Endothelial cell of hepatic sinusoid (primary cell): ENCODE measurements at regions not wholly inside any gene's neighbourhood (a gene's known extent, or its start where the extent isn't known, plus 50 kb on each side); places are given as distances from the start of the nearest gene placed in this dataset.

Experiments
- in situ Hi-C: cut with HindIII; loops from 2 replicates; pipeline ENCODE4 v1.10.0; 2017; ENCODE audit warnings: low sequenced_read_pairs

DNA sequence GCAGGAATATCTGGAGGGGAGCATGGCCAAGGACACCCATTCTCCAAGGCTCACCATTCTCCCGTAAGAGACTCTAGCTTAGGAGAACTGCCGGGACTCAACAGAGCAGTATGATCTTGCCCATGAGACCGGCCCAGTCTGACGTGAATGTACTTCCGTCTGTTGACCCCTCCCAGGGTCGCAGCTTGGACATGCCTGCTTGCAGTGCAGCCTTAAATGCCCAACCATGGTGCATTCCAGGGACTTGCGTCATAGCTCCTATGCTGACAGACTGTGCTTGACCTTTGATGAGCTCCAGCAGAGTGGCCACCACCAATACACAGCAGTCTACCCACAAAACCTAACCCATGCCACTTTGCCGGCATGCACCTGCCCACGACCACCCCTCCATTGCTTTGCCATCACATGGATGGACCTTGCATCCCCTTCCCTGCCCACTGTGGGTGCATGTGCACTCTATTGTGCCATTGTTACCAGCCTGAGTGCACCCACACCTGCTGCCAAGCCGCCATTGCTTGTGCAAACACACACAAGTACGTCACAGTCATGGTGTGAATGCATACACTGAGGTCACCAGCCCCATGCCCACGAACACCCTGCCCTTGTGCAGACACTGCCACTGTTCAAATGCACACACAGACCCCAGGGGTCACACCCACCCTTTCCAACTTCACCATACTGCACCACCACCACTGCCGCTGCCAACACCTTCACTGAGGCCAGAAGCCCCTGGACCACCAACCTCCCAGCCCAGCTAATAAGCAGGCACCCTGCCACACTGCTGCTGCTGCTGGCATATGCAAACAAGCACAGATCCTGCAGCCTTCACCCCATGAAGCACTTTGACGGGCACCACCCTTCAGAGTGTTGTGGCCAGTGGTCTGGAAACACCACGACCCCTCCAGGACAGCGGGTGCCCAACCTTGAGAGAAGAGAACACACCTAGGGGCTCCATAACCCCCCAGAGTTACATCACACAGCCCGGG is 1141.3 kb downstream of the BRINP3 start:
- in situ Hi-C loops, result no loop called here

DNA sequence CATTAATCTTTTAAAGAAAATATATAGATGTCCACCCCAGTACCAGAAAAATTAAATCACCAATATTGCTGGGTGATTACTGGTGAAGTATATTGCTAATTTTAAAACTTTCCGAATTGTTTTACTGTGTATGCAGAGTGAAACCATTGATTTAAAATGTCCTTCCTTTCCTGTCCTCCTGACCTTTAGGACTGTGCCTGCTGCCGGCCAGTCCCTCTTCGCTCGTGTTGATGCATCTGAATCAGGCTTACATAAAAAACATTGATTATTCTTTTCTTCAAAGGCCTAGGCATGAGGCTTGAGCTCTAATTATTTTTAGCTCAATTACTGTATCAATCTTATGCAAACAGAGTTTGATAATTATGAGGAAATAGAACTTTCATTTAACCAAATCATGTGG is 1128.1 kb downstream of the BRINP3 start:
- in situ Hi-C loops, result no loop called here

DNA sequence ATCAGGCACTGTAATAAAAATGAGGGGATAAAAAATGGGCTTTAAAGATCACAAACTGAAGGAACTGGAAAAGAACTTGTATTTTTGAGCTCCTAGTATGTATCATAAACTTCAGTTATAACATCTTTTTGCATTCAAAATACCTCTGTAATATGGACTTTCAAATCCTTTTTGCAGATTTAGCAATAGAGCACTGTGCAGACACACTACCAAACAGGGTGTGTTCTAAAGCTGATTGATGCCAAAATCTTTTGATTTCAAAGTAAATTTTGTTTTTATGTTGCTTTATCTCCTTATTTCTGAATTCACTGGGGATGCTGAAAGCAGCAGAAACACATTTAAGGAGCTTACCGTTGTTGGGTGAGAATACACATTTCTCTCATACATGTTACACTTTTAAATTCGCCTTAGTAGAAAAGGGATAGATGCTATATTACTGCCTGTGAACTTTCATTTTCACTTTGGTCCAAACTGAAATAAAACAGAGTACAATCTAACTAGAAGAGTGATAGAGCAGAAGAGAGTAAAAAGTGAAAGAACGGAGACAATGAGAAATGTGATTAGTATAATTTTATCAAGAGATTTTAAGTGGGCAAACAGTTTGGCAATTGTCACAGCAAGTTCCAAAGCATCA is 1126.6 kb downstream of the BRINP3 start:
- in situ Hi-C loops, result no loop called here

DNA sequence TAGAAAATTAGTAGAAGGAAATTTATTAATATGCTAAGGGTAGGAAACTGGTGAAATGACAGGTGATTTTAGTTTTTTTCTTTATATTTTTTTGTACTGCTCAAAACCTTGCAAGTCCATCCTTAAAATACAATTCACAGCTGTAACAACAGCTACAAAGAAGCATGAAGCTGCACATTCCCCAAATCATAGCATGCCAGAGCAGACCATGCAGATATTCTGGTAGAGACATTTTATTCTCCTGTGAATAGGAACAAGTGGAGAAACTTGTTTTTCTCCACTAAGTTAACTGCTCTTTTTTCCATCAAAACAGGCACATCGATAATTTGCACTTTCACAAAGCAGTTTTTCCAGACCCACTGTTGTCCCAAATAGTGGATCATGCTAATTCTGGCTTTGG is 1125.7 kb downstream of the BRINP3 start:
- in situ Hi-C loops, result no loop called here

DNA sequence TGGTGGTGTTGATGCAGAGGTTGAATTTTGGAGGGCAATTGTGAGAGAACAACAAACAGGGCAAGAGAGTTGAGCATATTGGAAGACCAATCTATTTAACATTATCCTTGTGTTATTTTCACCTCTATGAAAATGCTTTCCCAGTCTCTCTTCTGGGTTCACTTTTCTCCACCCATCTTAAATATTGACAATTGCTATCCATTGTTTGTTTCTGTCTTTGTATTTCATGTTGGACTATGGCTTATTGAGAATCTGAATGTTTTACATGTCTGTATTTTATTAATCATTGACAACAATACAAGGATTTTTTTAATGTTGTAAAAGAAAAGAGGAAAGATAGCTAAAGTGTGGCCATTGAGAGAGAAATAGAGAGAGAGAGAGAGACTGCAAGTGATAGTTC is 1121.5 kb downstream of the BRINP3 start:
- in situ Hi-C loops, result no loop called here

DNA sequence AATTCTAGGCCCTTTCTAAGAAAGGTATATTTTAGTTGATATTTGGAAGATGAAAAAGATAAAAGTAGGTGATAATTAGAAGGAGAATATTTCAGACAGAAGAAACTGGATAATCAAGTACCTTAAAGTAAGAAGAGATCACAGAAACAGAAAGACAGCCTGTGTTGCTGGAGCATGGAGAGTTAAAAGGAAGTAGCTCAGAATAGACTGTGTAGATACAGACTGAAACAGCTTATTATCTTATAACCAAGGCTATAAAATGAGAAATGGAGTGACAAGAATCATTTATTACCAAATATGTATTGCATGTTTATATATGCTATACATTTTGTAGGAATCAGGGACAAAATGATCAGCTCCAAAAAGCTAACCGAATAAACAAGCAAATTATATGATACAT is 1120.3 kb downstream of the BRINP3 start:
- in situ Hi-C loops, result no loop called here

DNA sequence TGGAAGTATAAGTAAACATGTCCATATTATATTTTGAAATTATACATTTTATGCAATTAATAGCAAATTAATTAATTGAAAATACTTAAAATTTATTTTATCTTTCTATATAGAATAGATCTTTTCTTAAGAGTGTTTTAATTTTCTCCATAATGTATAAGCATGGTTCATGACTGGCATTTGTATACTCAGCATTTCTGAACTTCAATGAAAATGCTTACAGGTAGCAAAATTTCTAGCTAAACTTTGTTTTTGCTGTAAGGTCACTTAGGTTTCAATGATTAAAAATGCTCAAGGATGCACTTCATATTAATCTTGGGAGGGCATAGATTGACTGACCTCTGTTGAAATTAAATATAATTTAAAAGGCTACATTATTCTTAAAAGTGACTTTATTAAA is 1108.1 kb downstream of the BRINP3 start:
- in situ Hi-C loops, result no loop called here

DNA sequence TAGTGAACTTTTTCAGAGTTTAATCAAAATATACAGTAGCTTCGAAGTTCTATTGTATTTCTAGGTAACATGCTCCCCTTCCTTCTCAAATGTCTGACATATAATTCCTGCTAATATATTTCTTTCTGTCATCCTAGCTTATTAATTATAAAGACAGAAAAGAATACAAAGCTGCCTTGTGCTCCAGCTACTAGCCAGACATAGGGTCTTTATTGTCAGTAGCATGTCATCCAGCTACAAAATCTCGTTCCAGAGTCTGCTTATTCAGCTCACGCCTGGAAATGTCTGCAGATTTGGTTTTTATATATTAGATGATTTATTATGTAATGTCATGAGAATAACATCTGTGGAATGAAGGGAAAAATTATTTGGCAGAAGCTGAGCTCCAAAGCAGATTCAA is 1102.8 kb downstream of the BRINP3 start:
- in situ Hi-C loops, result no loop called here

DNA sequence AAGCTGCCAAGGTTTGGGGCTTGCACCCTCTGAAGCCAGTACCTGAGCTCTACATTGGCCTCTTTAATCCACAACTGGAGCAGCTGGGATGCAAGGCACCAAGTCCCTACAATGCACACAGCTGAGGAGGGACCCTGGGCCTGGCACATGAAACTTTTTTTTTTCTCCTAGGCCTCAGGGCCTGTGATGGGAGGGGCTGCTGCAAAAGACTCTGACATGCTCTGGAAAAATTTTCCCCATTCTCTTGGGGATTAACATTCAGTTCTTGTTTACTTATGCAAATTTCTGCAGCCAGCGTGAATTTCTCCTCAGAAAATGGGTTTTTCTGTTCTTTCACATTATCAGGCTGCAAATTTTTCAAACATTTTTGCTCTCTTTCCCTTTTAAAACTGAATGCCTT is 1072.2 kb downstream of the BRINP3 start:
- in situ Hi-C loops, result no loop called here

DNA sequence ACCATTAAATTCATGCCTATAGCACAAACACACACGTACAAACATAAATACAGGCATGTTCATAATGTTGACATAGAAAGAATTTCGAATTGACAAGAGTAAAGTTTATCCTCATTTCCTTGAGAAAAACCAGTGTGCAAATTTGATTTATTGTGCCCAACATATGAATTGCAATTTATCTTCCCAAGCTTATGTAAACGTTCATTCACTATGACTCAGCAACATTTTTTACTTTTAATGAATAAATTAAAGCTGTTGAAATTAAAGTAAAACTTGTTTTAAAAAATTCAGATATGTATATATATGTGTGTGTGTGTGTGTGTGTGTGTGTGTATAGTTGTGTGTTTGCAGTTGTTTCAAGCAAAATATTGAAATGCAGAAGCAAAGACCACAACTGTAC is 1067.9 kb downstream of the BRINP3 start:
- in situ Hi-C loops, result no loop called here

DNA sequence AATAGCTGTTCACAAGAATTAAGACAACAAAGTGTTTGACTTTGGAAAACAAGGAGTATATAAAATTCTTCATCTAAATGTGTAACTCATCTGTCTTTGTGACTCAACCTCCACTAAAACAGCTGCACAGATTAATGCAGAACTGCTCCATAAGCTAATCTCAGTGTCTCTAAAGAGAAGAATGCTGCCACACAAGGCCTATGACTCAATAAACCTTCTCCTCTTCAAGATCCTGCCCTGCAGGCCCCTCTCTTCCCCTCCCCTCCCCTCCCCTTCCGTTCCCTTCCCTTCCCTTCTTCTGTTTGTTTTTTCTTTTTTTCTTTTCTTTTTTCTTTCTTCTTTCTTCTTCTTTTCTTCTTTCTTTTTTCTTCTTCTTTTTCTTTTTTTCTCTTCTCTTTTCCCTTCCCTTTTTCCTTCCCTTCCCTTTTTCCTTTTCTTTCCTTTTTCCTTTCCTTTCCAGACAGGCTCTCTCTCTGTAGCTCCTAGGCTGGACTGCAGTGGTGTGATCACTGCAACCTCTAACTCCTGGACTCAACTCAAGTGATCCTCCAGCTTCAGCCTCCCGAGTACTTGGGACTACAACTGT is 1052.8 kb downstream of the BRINP3 start:
- in situ Hi-C loops, result no loop called here

DNA sequence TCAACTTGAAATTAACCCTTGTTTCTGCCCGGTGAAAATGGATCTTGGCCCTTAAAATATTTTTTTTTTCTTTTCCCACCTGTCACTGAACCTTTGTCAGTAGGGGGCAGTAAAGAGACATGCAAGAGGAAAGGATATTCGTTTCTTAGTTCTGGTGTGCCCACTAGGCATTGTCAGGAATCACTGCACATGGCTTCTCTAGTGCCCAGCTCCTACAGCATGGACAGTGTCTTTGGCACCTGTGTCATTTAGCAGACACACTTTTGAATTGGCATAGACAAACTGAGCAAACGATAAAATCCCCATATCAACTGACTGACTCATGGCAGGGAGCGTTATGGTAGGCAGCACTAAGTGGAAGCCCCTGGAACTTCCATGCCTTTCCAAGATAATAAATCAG is 1048.1 kb downstream of the BRINP3 start:
- in situ Hi-C loops, result no loop called here

DNA sequence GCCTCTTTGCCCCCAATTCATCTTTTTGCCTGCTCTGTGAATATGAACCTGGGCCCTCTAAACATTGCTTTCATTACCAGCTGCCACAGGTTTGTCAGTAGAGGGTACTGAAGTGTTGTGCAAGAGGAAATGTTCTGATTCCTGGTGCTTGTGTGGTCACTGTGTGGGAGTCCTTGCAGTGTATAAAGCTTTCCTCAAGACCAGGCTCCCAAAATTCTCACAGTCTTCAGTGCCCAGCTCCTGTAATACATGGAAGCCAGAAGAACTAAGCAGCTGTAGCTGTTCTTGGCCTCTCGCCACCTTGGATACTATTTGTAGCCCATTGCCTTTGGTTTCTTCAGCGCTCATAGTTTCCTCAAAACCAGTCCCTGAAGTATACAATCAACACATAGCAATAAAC is 1046.2 kb downstream of the BRINP3 start:
- in situ Hi-C loops, result no loop called here

DNA sequence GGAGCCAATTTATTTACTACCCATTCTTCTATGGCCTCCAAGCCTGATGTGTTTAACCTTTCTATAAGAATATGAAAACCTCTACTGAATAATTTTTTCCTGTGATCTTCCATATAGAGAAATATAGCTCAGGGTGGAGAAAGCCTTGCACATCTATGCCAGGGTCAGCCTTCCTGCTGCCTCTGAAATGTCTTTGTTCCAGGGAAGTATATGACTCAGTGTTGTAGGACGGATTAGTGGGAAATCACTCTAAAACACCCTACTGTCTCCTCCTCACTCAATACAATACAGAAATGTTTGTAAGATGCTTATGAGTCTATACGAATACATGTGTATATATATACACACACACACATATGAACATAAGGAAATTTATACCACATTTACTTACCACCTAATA is 1044.9 kb downstream of the BRINP3 start:
- in situ Hi-C loops, result no loop called here

DNA sequence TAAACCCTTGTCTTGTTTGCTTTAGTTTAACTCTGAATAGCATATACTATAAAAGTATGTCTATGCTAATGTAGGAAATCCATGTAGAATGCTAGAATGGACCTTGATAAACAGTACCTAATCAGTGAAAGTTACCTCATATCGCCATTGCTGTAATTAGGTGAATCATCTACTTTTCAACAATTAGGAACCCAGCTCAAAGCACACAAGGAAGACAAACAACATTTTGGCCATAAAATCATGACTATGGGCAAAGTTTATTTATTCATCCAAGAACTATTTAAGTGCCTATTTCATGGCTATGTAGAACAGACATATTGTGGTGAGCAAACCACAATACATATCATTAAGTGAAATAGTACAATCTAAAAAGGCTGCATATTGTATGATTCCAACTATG is 1043.2 kb downstream of the BRINP3 start:
- in situ Hi-C loops, result no loop called here

DNA sequence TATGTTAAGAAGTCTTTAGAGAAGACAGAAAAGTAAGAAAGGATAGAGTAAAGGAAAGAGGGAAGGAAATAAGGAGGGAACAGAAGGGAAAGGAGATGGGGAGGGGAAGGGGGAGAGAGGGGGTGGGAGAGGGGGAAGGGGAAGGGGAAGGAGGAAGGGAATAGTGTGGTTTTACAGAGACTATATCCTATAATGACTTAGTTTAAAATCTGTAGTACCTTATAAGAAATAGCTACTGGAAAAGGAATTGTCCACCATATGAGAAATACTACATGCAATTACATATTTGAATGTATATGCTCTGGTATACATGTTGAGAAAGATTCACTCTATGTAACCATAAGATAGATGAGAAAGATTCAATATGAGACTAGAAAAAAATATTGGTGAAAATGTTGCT is 1042.3 kb downstream of the BRINP3 start:
- in situ Hi-C loops, result no loop called here

DNA sequence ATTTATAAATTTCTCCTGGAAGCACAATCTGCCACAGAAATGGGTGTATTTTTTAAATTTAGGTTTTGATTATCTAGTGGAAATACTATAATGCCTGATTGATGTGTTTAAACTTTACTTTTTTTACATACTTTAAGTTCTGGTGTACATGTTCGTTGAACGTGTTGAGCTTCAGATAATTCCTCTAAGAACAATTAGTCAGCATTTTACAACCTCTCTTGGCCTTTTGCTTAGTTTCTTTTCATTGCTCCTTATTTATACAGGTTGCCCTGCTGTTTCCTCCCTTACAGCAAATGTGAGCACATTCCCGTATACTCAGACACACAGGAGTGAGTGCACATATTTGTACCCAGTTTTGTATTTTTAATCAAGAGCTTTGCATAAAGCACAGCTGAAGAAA is 1038.9 kb downstream of the BRINP3 start:
- in situ Hi-C loops, result no loop called here

DNA sequence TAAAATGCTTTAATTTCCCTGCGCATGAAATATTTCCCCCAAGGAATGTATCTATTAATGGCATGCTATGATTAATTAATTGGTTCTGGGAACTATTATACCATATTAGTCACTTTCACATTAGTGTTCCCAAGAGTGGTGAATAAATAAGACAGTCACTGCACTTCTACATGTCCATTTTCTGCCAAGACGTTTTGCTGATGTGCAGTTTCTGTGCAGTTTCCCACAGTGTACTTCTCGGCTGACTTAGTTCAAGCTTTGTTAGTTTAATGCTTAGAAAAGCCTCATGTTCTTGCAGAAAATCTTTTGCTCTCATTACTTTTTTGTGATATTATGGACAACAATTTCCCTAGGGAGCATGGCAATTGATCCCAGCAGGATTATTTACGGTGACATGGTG is 1014.5 kb downstream of the BRINP3 start:
- in situ Hi-C loops, result no loop called here

DNA sequence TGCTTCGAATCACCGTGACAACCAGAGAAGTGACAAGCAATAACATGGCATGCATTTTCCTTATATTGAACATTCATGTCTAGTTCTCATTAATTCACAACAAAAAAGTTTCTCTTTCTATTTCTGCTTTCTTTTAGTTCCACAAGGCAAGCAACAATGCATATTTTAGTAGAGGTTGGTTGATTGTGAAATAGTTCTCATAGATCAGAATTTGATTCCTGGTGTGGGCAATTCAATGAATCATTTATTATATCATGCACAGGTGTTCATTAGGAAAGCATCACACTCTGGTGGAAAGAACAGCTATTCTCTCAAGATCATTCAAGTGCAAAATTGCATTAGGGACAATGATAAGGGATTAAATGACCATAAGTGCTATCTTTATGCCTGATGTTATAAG is 980.9 kb downstream of the BRINP3 start:
- in situ Hi-C loops, result no loop called here

DNA sequence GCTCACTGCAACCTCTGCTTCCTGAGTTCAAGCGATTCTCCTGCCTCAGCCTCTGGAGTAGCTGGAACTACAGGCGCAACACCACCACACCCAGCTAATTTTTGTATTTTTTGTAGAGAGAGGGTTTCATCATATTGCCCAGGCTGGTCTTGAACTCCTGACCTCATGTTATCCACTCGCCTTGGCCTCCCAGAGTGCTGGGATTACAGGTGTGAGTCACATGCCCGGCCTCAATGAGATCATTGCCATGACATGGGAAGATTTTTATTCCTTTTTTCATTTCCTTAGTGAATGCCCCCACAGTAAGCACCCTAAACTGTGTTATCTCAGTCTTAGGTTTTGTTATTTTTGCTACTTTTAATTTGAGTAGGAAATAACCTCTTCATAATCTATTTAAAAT is 977.9 kb downstream of the BRINP3 start:
- in situ Hi-C loops, result no loop called here

DNA sequence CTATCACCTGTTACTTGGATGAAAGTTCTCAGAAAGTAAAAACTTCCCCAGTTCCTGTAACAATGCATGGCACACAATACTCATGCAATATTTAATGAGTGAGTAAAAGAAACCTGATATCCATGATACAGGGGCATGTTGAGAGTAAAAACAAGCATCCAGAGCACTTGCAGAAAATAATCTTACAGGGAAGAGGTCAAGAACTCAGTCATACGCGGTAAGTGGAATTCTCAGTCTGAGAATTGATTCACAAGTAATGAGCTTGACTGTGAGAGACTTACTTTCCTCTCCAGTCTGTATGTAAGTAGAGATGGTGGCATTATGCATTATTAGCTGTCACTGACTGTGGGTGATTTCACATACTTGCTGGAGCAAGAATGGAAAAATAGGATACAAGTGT is 976.9 kb downstream of the BRINP3 start:
- in situ Hi-C loops, result no loop called here

DNA sequence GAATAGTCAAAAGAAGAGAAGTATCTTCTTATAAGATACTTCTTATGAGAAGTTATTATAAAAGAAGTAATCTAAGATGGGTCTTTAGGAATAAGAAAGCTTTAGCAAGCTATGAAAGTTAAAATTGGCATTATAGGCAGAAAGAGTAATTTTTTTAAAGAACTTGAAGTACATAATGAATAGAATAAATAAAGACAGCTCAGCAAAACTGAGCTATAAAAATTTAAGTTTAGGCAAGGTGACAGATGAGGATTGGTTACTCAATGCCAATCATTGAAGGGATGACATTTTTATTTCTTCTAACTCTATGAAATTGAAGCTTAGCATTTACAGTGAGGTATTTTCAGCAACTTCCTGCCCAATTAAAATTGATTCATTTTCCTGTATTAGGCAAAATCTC is 966.8 kb downstream of the BRINP3 start:
- in situ Hi-C loops, result no loop called here
